ENCODE measurements at regions not wholly inside any gene's neighbourhood (a gene's known extent, or its start where the extent isn't known, plus 50 kb on each side); places are given as distances from the start of the nearest gene placed in this dataset.

DNA sequence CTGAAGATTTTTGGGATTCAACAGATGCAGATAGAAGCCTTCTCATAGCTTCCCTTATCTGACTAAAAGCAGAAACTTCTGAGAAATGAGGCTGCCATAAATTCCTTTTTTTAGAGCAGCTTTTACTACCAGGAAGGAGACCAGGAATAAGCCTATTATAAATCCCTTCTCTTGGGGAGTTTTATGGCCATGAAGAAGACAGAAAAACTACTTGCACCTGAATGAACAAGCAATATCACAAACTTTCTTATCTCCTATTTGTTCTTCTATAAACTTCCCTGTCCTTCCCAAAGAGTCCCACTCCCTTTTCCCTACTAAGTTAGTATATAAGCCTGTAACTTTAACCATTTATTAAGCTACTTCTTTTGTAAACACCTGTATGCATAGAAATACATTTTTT lies 603.1 kb downstream of the NSUN3 start:
- no peaks in the 10 kb centered on the region for H3K27me3 ChIP-seq (ENCODE audit: insufficient read depth, low read length)
- ChIA-PET CTCF (no interaction called here), RAD21 (ENCODE audit: low non-redundant PET in 1 of 2, low total read pairs in 2 of 2, uncharacterized antibody in 2 of 2, unreplicated experiment in 2 of 2) (no interaction called here), POLR2A (no interaction called here)
- TF ChIP-seq POLR2AphosphoS5 (IDR thresholded peaks at IDR 0.05; ENCODE audit: low read depth, low read length) (no peak), SRF (IDR thresholded peaks at IDR 0.05; ENCODE audit: low read depth) (no peak), YY1 (IDR thresholded peaks at IDR 0.05; ENCODE audit: extremely low read depth, insufficient replicate concordance, low read depth, low read length) (no peak), SIN3A (IDR thresholded peaks at IDR 0.05; ENCODE audit: low read depth) (no peak), SP1 (IDR thresholded peaks at IDR 0.05; ENCODE audit: low read depth) (no peak), RAD21 (IDR thresholded peaks at IDR 0.05; ENCODE audit: low read depth) (no peak), ZNF274 (IDR thresholded peaks at IDR 0.05; ENCODE audit: low read depth, low read length) (no peak), FOSL1 (IDR thresholded peaks at IDR 0.05; ENCODE audit: low read depth) (no peak), EZH2 (IDR thresholded peaks at IDR 0.05) (no peak), ZFX (IDR thresholded peaks at IDR 0.05) (no peak), ELF1 (IDR thresholded peaks at IDR 0.05; ENCODE audit: borderline replicate concordance, low read depth) (no peak), EZH2phosphoT487 (IDR thresholded peaks at IDR 0.05; ENCODE audit: borderline replicate concordance) (no peak), EGR1 (IDR thresholded peaks at IDR 0.05; ENCODE audit: low read depth) (no peak), POLR2A (IDR thresholded peaks at IDR 0.05; ENCODE audit: borderline replicate concordance, extremely low read depth, insufficient read depth, insufficient read length) (no peak)
- TF ChIP-seq, protein P1, sequence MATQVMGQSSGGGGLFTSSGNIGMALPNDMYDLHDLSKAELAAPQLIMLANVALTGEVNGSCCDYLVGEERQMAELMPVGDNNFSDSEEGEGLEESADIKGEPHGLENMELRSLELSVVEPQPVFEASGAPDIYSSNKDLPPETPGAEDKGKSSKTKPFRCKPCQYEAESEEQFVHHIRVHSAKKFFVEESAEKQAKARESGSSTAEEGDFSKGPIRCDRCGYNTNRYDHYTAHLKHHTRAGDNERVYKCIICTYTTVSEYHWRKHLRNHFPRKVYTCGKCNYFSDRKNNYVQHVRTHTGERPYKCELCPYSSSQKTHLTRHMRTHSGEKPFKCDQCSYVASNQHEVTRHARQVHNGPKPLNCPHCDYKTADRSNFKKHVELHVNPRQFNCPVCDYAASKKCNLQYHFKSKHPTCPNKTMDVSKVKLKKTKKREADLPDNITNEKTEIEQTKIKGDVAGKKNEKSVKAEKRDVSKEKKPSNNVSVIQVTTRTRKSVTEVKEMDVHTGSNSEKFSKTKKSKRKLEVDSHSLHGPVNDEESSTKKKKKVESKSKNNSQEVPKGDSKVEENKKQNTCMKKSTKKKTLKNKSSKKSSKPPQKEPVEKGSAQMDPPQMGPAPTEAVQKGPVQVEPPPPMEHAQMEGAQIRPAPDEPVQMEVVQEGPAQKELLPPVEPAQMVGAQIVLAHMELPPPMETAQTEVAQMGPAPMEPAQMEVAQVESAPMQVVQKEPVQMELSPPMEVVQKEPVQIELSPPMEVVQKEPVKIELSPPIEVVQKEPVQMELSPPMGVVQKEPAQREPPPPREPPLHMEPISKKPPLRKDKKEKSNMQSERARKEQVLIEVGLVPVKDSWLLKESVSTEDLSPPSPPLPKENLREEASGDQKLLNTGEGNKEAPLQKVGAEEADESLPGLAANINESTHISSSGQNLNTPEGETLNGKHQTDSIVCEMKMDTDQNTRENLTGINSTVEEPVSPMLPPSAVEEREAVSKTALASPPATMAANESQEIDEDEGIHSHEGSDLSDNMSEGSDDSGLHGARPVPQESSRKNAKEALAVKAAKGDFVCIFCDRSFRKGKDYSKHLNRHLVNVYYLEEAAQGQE (IDR thresholded peaks at IDR 0.05; ENCODE audit: low read depth): no peak
- TF ChIP-seq, protein P2, sequence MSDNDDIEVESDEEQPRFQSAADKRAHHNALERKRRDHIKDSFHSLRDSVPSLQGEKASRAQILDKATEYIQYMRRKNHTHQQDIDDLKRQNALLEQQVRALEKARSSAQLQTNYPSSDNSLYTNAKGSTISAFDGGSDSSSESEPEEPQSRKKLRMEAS (IDR thresholded peaks at IDR 0.05): no peak
- TF ChIP-seq, protein P3, sequence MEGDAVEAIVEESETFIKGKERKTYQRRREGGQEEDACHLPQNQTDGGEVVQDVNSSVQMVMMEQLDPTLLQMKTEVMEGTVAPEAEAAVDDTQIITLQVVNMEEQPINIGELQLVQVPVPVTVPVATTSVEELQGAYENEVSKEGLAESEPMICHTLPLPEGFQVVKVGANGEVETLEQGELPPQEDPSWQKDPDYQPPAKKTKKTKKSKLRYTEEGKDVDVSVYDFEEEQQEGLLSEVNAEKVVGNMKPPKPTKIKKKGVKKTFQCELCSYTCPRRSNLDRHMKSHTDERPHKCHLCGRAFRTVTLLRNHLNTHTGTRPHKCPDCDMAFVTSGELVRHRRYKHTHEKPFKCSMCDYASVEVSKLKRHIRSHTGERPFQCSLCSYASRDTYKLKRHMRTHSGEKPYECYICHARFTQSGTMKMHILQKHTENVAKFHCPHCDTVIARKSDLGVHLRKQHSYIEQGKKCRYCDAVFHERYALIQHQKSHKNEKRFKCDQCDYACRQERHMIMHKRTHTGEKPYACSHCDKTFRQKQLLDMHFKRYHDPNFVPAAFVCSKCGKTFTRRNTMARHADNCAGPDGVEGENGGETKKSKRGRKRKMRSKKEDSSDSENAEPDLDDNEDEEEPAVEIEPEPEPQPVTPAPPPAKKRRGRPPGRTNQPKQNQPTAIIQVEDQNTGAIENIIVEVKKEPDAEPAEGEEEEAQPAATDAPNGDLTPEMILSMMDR (IDR thresholded peaks at IDR 0.05 in 2 of 3, conservative IDR thresholded peaks at IDR 0.05 in 1 of 3; ENCODE audit: borderline replicate concordance in 1 of 3, insufficient read depth in 1 of 3, low read depth in 2 of 3, low read length in 2 of 3): no peak
- no peak for ATAC-seq
- no peaks in the 10 kb centered on the region for H3K4me1 ChIP-seq (ENCODE audit: control insufficient read depth in 1 of 2, insufficient read depth in 2 of 2, low read length in 2 of 2)
- H4K20me1 ChIP-seq (ENCODE audit: insufficient read depth): no peaks in the 10 kb centered on the region; the same call in 1 of the 2 replicates
- H2AFZ ChIP-seq (ENCODE audit: low read depth, low read length, poor library complexity, severe bottlenecking): no peak overlapping the region
- DNase-seq (ENCODE audit: low read depth, low spot score): no peak
- BruUV-seq (replicated peaks): no TSS peak
- H3K4me2 ChIP-seq (ENCODE audit: low read length): no peak overlapping the region
- intact Hi-C loops (cut with micrococcal nuclease): no loop called here
- peaks cover 12 to 27% of the 10 kb centered on the region in 2 experiments; a peak in 2 of 4 replicates for H3K9me3 ChIP-seq (ENCODE audit: control insufficient read depth in 1 of 2, insufficient read depth in 1 of 2, low read depth in 1 of 2, low read length in 2 of 2)
- no peak overlapping the region for H3K27ac ChIP-seq (ENCODE audit: low read depth, low read length)
- no peaks in the 10 kb centered on the region for H3K79me2 ChIP-seq (ENCODE audit: insufficient read depth, low read length)
- no peak overlapping the region for H3K4me3 ChIP-seq (replicated peaks in 1 of 2; ENCODE audit: low read depth in 1 of 2, low read length in 2 of 2)
- no peaks in the 10 kb centered on the region for H3K36me3 ChIP-seq (ENCODE audit: control insufficient read depth in 1 of 2, insufficient read depth in 2 of 2, low read length in 2 of 2)
- H3K9ac ChIP-seq (ENCODE audit: low read length): no peak overlapping the region
- no peaks in the 10 kb centered on the region for H3K9me2 ChIP-seq (ENCODE audit: insufficient read depth)
